CD4-positive, alpha-beta memory T cell (primary cell): ENCODE measurements at regions not wholly inside any gene's neighbourhood (a gene's known extent, or its start where the extent isn't known, plus 50 kb on each side); places are given as distances from the start of the nearest gene placed in this dataset.

Source experiments
- CTCF ChIA-PET: fragments of 350-600 bp; sonication (Branson Sonifier 250); formaldehyde crosslinking; loops from one replicate; lab custom pipeline; 2021; ENCODE audit warnings: inconsistent platforms; ENCODE audit not compliant: partially characterized antibody; lab: Charles Lee
- POLR2A ChIA-PET: fragments of 350-600 bp; sonication (Branson Sonifier 250); formaldehyde crosslinking; loops from one replicate; lab custom pipeline; 2021; ENCODE audit not compliant: partially characterized antibody; lab: Charles Lee
- DNase-seq, 5 donors: peaks; one replicate each; pipeline versions ENCODE4 v3.0.0 to v3.0.0-alpha.2; 2020 to 2022; ENCODE audit warnings: mixed read lengths in 1 of 5
- H3K27ac ChIP-seq: one replicate; pipeline ENCODE4 v1.7.0; 2013; ENCODE audit warnings: low read depth, low read length
- H3K27me3 ChIP-seq: 2 replicates; pipeline ENCODE4 v1.7.0; 2013; ENCODE audit warnings: mild to moderate bottlenecking, low read length, moderate library complexity; ENCODE audit not compliant: insufficient read depth
- H3K36me3 ChIP-seq: 2 replicates; pipeline ENCODE4 v1.7.0; 2013; ENCODE audit warnings: mild to moderate bottlenecking, low read length, moderate library complexity; ENCODE audit not compliant: insufficient read depth
- H3K4me1 ChIP-seq: 2 replicates; pipeline ENCODE4 v1.7.0; 2013; ENCODE audit warnings: mild to moderate bottlenecking, low read length, moderate library complexity; ENCODE audit not compliant: insufficient read depth
- H3K4me3 ChIP-seq, 2 donors: one replicate each; pipeline ENCODE4 v1.7.0; 2013; ENCODE audit warnings: low read length in 2 of 2, mild to moderate bottlenecking in 1 of 2
- H3K9me3 ChIP-seq, 2 donors: one replicate each; pipeline ENCODE4 v1.7.0; 2013; ENCODE audit warnings: low read length in 2 of 2, control low read depth in 1 of 2; ENCODE audit not compliant: control insufficient read depth in 1 of 2
- H3K27ac Mint-ChIP-seq, 7 donors: one replicate each; pipeline ENCODE4 v1.8.0; 2020 to 2021; ENCODE audit warnings: mixed read lengths in 7 of 7, mild to moderate bottlenecking in 6 of 7, inconsistent platforms in 3 of 7, moderate library complexity in 3 of 7
- H3K27me3 Mint-ChIP-seq, 2 donors: one replicate each; pipeline ENCODE4 v1.8.0; 2020 to 2021; ENCODE audit warnings: mixed read lengths in 2 of 2
- H3K36me3 Mint-ChIP-seq, 2 donors: one replicate each; pipeline ENCODE4 v1.8.0; 2020 to 2021; ENCODE audit warnings: mixed read lengths in 2 of 2, inconsistent platforms in 1 of 2, mild to moderate bottlenecking in 1 of 2
- H3K4me1 Mint-ChIP-seq, 4 donors: one replicate each; pipeline ENCODE4 v1.8.0; 2020 to 2021; ENCODE audit warnings: mixed read lengths in 4 of 4, mild to moderate bottlenecking in 1 of 4
- H3K4me3 Mint-ChIP-seq, 8 donors: one replicate each; pipeline ENCODE4 v1.8.0; 2020 to 2021; ENCODE audit warnings: mixed read lengths in 8 of 8, mild to moderate bottlenecking in 7 of 8, moderate library complexity in 6 of 8, inconsistent platforms in 3 of 8
- H3K9me3 Mint-ChIP-seq, 8 donors: one replicate each; pipeline ENCODE4 v1.8.0; 2020 to 2021; ENCODE audit warnings: mixed read lengths in 8 of 8, mild to moderate bottlenecking in 5 of 8, inconsistent platforms in 3 of 8, moderate library complexity in 1 of 8
- intact Hi-C: fragments of 100-400 bp; cut with micrococcal nuclease; formaldehyde crosslinking; loops from one replicate; pipeline ENCODE4 v1.15.1; 2023

GRCh38 chr1:244164511-244164890 lies 113.4 kb downstream of the ZBTB18 start:
- H3K36me3 ChIP-seq, result no peaks in the 10 kb centered on the region
- H3K9me3 Mint-ChIP-seq, result peaks cover 0 to 2% (median 0%) of the 10 kb centered on the region in 8 donors
- no peaks in the 10 kb centered on the region for H3K4me1 Mint-ChIP-seq
- intact Hi-C loops, result no loop called here
- no peaks in the 10 kb centered on the region for H3K36me3 Mint-ChIP-seq
- no peak overlapping the region for H3K4me3 Mint-ChIP-seq
- CTCF ChIA-PET, result no interaction called here
- no peak for DNase-seq
- no peaks in the 10 kb centered on the region for H3K9me3 ChIP-seq
- POLR2A ChIA-PET, result no interaction called here
- no peaks in the 10 kb centered on the region for H3K27me3 ChIP-seq
- H3K27ac Mint-ChIP-seq, result no peak overlapping the region
- H3K4me3 ChIP-seq, result no peak overlapping the region
- H3K27me3 Mint-ChIP-seq, result no peaks in the 10 kb centered on the region
- no peaks in the 10 kb centered on the region for H3K4me1 ChIP-seq
- H3K27ac ChIP-seq, result no peak overlapping the region

DNA sequence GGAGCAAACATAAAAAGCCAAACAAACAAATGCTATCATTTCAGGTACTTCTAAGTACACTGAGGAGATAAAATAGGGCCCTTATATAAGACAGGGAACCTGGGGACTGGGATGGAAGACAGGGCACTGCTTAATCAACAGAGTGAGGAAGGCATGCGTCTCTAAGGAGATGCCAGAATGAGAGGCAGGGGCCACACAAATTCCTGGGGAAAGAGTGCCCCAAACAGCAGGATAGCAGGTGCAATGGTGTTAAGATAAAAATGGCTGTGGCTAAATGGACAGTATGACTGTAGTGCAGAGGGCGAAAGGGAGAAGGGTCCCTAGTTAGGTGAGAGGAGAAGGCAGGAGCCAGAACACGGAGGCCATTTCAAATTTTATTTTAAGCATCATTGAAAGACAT lies 113.9 kb downstream of the ZBTB18 start:
- Histone ChIP-seq H3K4me3 (no peak overlapping the region), H3K36me3 (no peaks in the 10 kb centered on the region), H3K27ac (no peak overlapping the region), H3K27me3 (no peaks in the 10 kb centered on the region), H3K9me3 (no peaks in the 10 kb centered on the region), H3K4me1 (no peaks in the 10 kb centered on the region)
- no peak overlapping the region for H3K27ac Mint-ChIP-seq
- ChIA-PET POLR2A (no interaction called here), CTCF (no interaction called here)
- intact Hi-C loops, result no loop called here
- no peak overlapping the region for H3K4me3 Mint-ChIP-seq
- no peaks in the 10 kb centered on the region for H3K36me3 Mint-ChIP-seq
- H3K4me1 Mint-ChIP-seq, result no peaks in the 10 kb centered on the region
- no peaks in the 10 kb centered on the region for H3K27me3 Mint-ChIP-seq
- DNase-seq, result no peak
- peaks cover 0 to 2% (median 0%) of the 10 kb centered on the region in 8 donors for H3K9me3 Mint-ChIP-seq

- DNase-seq, result no peak
- Mint-ChIP-seq H3K36me3 (no peaks in the 10 kb centered on the region), H3K4me3 (no peak overlapping the region), H3K4me1 (no peaks in the 10 kb centered on the region), H3K9me3 (peaks cover 0 to 3% (median 0%) of the 10 kb centered on the region in 8 donors), H3K27me3 (no peaks in the 10 kb centered on the region), H3K27ac (no peak overlapping the region)
- Histone ChIP-seq H3K4me1 (no peaks in the 10 kb centered on the region), H3K9me3 (no peaks in the 10 kb centered on the region), H3K36me3 (no peaks in the 10 kb centered on the region), H3K27me3 (no peaks in the 10 kb centered on the region), H3K27ac (no peak overlapping the region), H3K4me3 (no peak overlapping the region)
- intact Hi-C loops, result no loop called here
- ChIA-PET CTCF (no interaction called here), POLR2A (no interaction called here)
Measured at GRCh38 chr1:244165701-244166100, 114.6 kb downstream of the ZBTB18 start.

GRCh38 chr1:244171241-244171985 lies 120.3 kb downstream of the ZBTB18 start:
- no peaks in the 10 kb centered on the region for H3K27me3 ChIP-seq
- no peaks in the 10 kb centered on the region for H3K4me1 ChIP-seq
- H3K4me3 Mint-ChIP-seq, result no peak overlapping the region
- intact Hi-C loops, result no loop called here
- H3K9me3 Mint-ChIP-seq, result peaks cover 0 to 3% (median 0%) of the 10 kb centered on the region in 8 donors
- POLR2A ChIA-PET, result no interaction called here
- H3K9me3 ChIP-seq, result no peaks in the 10 kb centered on the region
- H3K4me3 ChIP-seq, result no peak overlapping the region
- no peak for DNase-seq
- H3K27ac ChIP-seq, result no peak overlapping the region
- H3K27me3 Mint-ChIP-seq, result peaks cover 0 to 2% of the 10 kb centered on the region in 2 donors
- CTCF ChIA-PET, result interaction anchor here (0.7 kb wide), 1 partner anchor 109 kb away, joined by 3 read pairs; no protein-coding TSS in a partner anchor
- H3K4me1 Mint-ChIP-seq, result no peaks in the 10 kb centered on the region
- H3K36me3 ChIP-seq, result no peaks in the 10 kb centered on the region
- no peaks in the 10 kb centered on the region for H3K36me3 Mint-ChIP-seq
- H3K27ac Mint-ChIP-seq, result no peak overlapping the region

DNA sequence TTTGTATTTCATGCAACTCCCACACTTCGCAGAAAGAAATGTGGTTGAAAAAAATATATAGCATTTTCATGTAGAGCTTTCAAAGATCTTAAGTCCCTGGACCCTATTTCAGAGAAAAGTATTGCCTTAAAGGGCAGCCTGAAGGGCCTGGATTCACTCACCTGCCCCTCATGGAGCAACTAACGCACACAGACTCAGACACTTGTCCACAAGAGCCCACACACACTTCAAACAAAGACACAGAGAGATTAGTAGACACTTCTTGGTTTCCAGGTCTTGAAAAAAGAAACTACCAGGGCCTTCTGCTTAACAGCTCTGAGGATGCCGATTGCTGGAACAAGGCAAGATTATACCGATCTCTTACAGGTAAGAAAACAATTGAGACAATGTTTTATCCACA lies 122.2 kb downstream of the ZBTB18 start:
- intact Hi-C loops, result no loop called here
- H3K4me1 ChIP-seq, result no peaks in the 10 kb centered on the region
- H3K36me3 ChIP-seq, result no peaks in the 10 kb centered on the region
- ChIA-PET CTCF (no interaction called here), POLR2A (no interaction called here)
- H3K4me1 Mint-ChIP-seq, result no peaks in the 10 kb centered on the region
- no peaks in the 10 kb centered on the region for H3K9me3 ChIP-seq
- H3K27ac ChIP-seq, result no peak overlapping the region
- H3K27me3 Mint-ChIP-seq, result peaks cover 0 to 2% of the 10 kb centered on the region in 2 donors
- H3K27me3 ChIP-seq, result no peaks in the 10 kb centered on the region
- H3K4me3 ChIP-seq, result no peak overlapping the region
- DNase-seq, result no peak
- H3K27ac Mint-ChIP-seq, result no peak overlapping the region
- peaks cover 0 to 3% (median 0%) of the 10 kb centered on the region in 8 donors for H3K9me3 Mint-ChIP-seq
- H3K36me3 Mint-ChIP-seq, result no peaks in the 10 kb centered on the region
- H3K4me3 Mint-ChIP-seq, result no peak overlapping the region

GRCh38 chr1:244173769-244174168 lies 122.7 kb downstream of the ZBTB18 start:
- ChIA-PET CTCF (no interaction called here), POLR2A (no interaction called here)
- DNase-seq, result no peak

DNA sequence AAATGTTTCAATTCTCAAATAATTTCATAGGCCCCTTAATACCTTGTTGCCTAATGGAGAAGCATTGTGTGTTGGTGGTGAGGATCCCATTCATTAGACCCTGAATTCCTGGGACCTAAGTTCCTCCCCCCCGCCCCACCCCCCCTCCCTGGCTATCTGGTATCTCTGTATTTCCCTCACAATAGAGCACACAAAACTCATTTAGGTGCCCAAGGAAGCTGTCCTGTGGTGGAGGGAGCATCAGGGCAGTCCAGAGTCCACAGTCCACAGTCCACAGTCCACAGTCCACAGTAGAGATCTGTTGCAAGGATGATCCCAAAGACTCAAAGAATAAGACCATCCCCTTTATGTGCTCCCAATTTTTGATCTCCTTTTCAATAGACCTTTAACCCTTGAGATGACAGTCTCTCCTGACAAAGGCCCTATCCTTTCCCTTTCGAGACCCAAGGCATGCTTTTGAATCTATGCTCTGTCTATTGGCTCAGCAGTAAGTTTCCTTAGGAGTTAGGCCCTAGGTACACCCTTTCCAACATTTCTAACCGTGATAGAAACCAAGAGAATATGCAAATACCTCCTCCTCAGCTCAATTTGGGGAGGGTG lies 123.9 kb downstream of the ZBTB18 start:
- DNase-seq, result no peak
- Histone ChIP-seq H3K36me3 (no peaks in the 10 kb centered on the region), H3K4me3 (no peak overlapping the region), H3K9me3 (no peaks in the 10 kb centered on the region), H3K4me1 (no peaks in the 10 kb centered on the region), H3K27me3 (no peaks in the 10 kb centered on the region), H3K27ac (no peak overlapping the region)
- H3K9me3 Mint-ChIP-seq, result peaks cover 0 to 2% (median 0%) of the 10 kb centered on the region in 8 donors
- intact Hi-C loops, result no loop called here
- ChIA-PET POLR2A (no interaction called here), CTCF (no interaction called here)
- H3K4me3 Mint-ChIP-seq, result no peak overlapping the region
- H3K36me3 Mint-ChIP-seq, result no peaks in the 10 kb centered on the region
- H3K4me1 Mint-ChIP-seq, result no peaks in the 10 kb centered on the region
- H3K27me3 Mint-ChIP-seq, result peaks cover 0 to 6% of the 10 kb centered on the region in 2 donors
- H3K27ac Mint-ChIP-seq, result no peak overlapping the region

More at GRCh38 chr1:244173769-244174168, 122.7 kb downstream of the ZBTB18 start:
- Mint-ChIP-seq H3K27ac (no peak overlapping the region), H3K9me3 (peaks cover 0 to 3% (median 0%) of the 10 kb centered on the region in 8 donors), H3K27me3 (peaks cover 0 to 4% of the 10 kb centered on the region in 2 donors), H3K36me3 (no peaks in the 10 kb centered on the region), H3K4me3 (no peak overlapping the region), H3K4me1 (no peaks in the 10 kb centered on the region)
- H3K27me3 ChIP-seq, result no peaks in the 10 kb centered on the region
- H3K36me3 ChIP-seq, result no peaks in the 10 kb centered on the region
- H3K27ac ChIP-seq, result no peak overlapping the region
- intact Hi-C loops, result no loop called here
- no peaks in the 10 kb centered on the region for H3K9me3 ChIP-seq
- H3K4me3 ChIP-seq, result no peak overlapping the region
- no peaks in the 10 kb centered on the region for H3K4me1 ChIP-seq
